Esophagus muscularis mucosa (tissue), 3 donors: ENCODE measurements at regions not wholly inside any gene's neighbourhood (a gene's known extent, or its start where the extent isn't known, plus 50 kb on each side); places are given as distances from the start of the nearest gene placed in this dataset.

Experiments used
- CTCF ChIP-seq, 3 experiments: fragments of 200-600 bp in 2 of 3; fragments of 450-650 bp in 1 of 3; sonication (generic) in 2 of 3; IDR thresholded peaks; one replicate each; pipeline ENCODE4 v1.5.1; 2017 to 2019; ENCODE audit warnings: antibody characterized with exemption in 3 of 3, mild to moderate bottlenecking in 2 of 3, moderate library complexity in 1 of 3
- POLR2A ChIP-seq: fragments of 450-650 bp; IDR thresholded peaks from one replicate; pipeline ENCODE4 v1.6.1; 2017; ENCODE audit warnings: antibody characterized with exemption, moderate library complexity, mild to moderate bottlenecking, low read depth

- TF ChIP-seq CTCF (IDR thresholded peaks at IDR 0.05) (no peak), POLR2A (no peak)
These were observed 133.1 kb downstream of the MREG start for GRCh38 chr2:215879977-215880940.
